IMR-90 (cell line): ENCODE measurements at regions not wholly inside any gene's neighbourhood (a gene's known extent, or its start where the extent isn't known, plus 50 kb on each side); places are given as distances from the start of the nearest gene placed in this dataset.

Experiments
- ATAC-seq: fragments of 200-7000 bp; cut with Tn5 transposase; 2 replicates; pipeline ENCODE4 v1.9.1; 2020; ENCODE audit warnings: low read depth, mild to moderate bottlenecking, moderate library complexity
- BruUV-seq: library from RNA; stranded (reverse); fragments of 400-500 nt; replicated peaks from 2 replicates; lab custom pipeline; 2021; lab: Mats Ljungman, UMichigan
- CTCF ChIA-PET: fragments of 300-600 bp; formaldehyde crosslinking; extraction: SDS; loops from one replicate; lab custom pipeline; 2021; ENCODE audit warnings: antibody characterized with exemption; lab: Yijun Ruan, JAX
- POLR2A ChIA-PET: fragments of 300-600 bp; sonication (Branson Sonifier 250); formaldehyde crosslinking; loops from one replicate; lab custom pipeline; 2022; ENCODE audit warnings: antibody characterized with exemption; ENCODE audit not compliant: unreplicated experiment; lab: Charles Lee
- DNase-seq: peaks from one replicate; pipeline ENCODE4 v3.0.0; 2013
- H2AFZ ChIP-seq: replicated peaks from 2 replicates; pipeline ENCODE3; 2013; ENCODE audit warnings: low read length, mild to moderate bottlenecking; ENCODE audit not compliant: poor library complexity
- H2AK5ac ChIP-seq: 2 replicates; pipeline ENCODE4 v1.6.1; 2013; ENCODE audit warnings: low read depth, low read length, inconsistent platforms
- H2AK9ac ChIP-seq: replicated peaks from 2 replicates; pipeline ENCODE3; 2013; ENCODE audit warnings: mild to moderate bottlenecking, low read depth, low read length, moderate library complexity; ENCODE audit not compliant: poor library complexity
- H2BK120ac ChIP-seq: 2 replicates; pipeline ENCODE4 v1.6.1; 2013; ENCODE audit warnings: low read depth, low read length, inconsistent platforms
- H2BK15ac ChIP-seq: 3 replicates; pipeline ENCODE4 v1.6.1; 2013; ENCODE audit warnings: low read depth, low read length, inconsistent platforms
- H2BK20ac ChIP-seq: 2 replicates; pipeline ENCODE4 v1.6.1; 2013; ENCODE audit warnings: low read depth, mild to moderate bottlenecking, inconsistent platforms, low read length, moderate library complexity
- H2BK5ac ChIP-seq: 2 replicates; pipeline ENCODE4 v1.6.1; 2013; ENCODE audit warnings: mild to moderate bottlenecking, low read depth, low read length, inconsistent platforms; ENCODE audit not compliant: poor library complexity, severe bottlenecking
- H3K14ac ChIP-seq: replicated peaks from 2 replicates; pipeline ENCODE4 v1.6.1; 2013; ENCODE audit warnings: low read depth, low read length, inconsistent platforms
- H3K18ac ChIP-seq: 2 replicates; pipeline ENCODE4 v1.6.1; 2013; ENCODE audit warnings: low read depth, low read length, control low read depth
- H3K23ac ChIP-seq: 2 replicates; pipeline ENCODE4 v1.6.1; 2013; ENCODE audit warnings: low read depth, low read length, inconsistent platforms
- H3K27ac ChIP-seq: 2 replicates; pipeline ENCODE4 v1.5.1; 2013; ENCODE audit warnings: mild to moderate bottlenecking, control low read depth, low read length; ENCODE audit not compliant: insufficient read depth
- H3K27me3 ChIP-seq: 2 replicates; pipeline ENCODE4 v1.6.1; 2013; ENCODE audit warnings: low read length; ENCODE audit not compliant: control insufficient read depth, insufficient read depth
- H3K36me3 ChIP-seq: 2 replicates; pipeline ENCODE4 v1.6.1; 2013; ENCODE audit warnings: low read length, mixed read lengths; ENCODE audit not compliant: control insufficient read depth, insufficient read depth
- H3K4ac ChIP-seq: 2 replicates; pipeline ENCODE4 v1.6.1; 2013; ENCODE audit warnings: low read depth, low read length, inconsistent platforms
- H3K4me1 ChIP-seq: 2 replicates; pipeline ENCODE4 v1.6.1; 2013; ENCODE audit warnings: low read length, mixed read lengths; ENCODE audit not compliant: control insufficient read depth, insufficient read depth
- H3K4me2 ChIP-seq: 2 replicates; pipeline ENCODE4 v1.6.1; 2013; ENCODE audit warnings: low read depth, mild to moderate bottlenecking, control low read depth, low read length, moderate library complexity
- H3K4me3 ChIP-seq: 2 replicates; pipeline ENCODE4 v1.5.1; 2013; ENCODE audit warnings: low read depth, mild to moderate bottlenecking, control low read depth, low read length, moderate library complexity; ENCODE audit not compliant: insufficient read depth
- H3K56ac ChIP-seq: 2 replicates; pipeline ENCODE4 v1.6.1; 2013; ENCODE audit warnings: low read length, inconsistent platforms; ENCODE audit not compliant: insufficient read depth; ENCODE audit errors: extremely low read depth
- H3K79me1 ChIP-seq, 2 experiments: 2 replicates each; pipeline ENCODE4 v1.6.1; 2013; ENCODE audit warnings: low read length in 2 of 2, inconsistent platforms in 1 of 2, low read depth in 1 of 2
- H3K9ac ChIP-seq: 2 replicates; pipeline ENCODE4 v1.6.1; 2013; ENCODE audit warnings: low read depth, low read length, control low read depth
- H3K9me1 ChIP-seq: 2 replicates; pipeline ENCODE4 v1.6.1; 2013; ENCODE audit warnings: low read length, inconsistent platforms; ENCODE audit not compliant: insufficient read depth
- H3K9me3 ChIP-seq: 2 replicates; pipeline ENCODE4 v1.6.1; 2013; ENCODE audit warnings: low read length; ENCODE audit not compliant: control insufficient read depth, insufficient read depth
- H4K20me1 ChIP-seq: 2 replicates; pipeline ENCODE4 v1.6.1; 2013; ENCODE audit warnings: low read length, inconsistent platforms; ENCODE audit not compliant: insufficient read depth
- H4K5ac ChIP-seq: 2 replicates; pipeline ENCODE4 v1.6.1; 2013; ENCODE audit warnings: mild to moderate bottlenecking, low read depth, low read length, control low read depth
- H4K8ac ChIP-seq, 2 experiments: 2 replicates each; pipeline ENCODE4 v1.6.1; 2013; ENCODE audit warnings: low read depth in 2 of 2, low read length in 2 of 2, control low read depth in 1 of 2, inconsistent platforms in 1 of 2
- H4K91ac ChIP-seq: 2 replicates; pipeline ENCODE4 v1.6.1; 2013; ENCODE audit warnings: low read depth, low read length, inconsistent platforms; ENCODE audit not compliant: insufficient read depth
- BHLHE40 ChIP-seq: fragments of 150-350 bp; IDR thresholded peaks from 2 replicates; pipeline ENCODE4 v1.6.1; 2016; ENCODE audit warnings: mild to moderate bottlenecking, low read depth, low read length
- CEBPB ChIP-seq: IDR thresholded peaks from 2 replicates; pipeline ENCODE4 v1.6.1; 2012; ENCODE audit warnings: low read depth, low read length, improper control_type of control experiment
- CHD1 ChIP-seq: IDR thresholded peaks from 2 replicates; pipeline ENCODE4 v1.6.1; 2012; ENCODE audit warnings: low read depth, low read length, improper control_type of control experiment
- FOS ChIP-seq: fragments of 150-350 bp; IDR thresholded peaks from 2 replicates; pipeline ENCODE4 v1.6.1; 2016; ENCODE audit warnings: low read depth, low read length
- MAFK ChIP-seq: IDR thresholded peaks from 2 replicates; pipeline ENCODE4 v1.6.1; 2012; ENCODE audit warnings: low read depth, low read length, improper control_type of control experiment
- MAZ ChIP-seq: IDR thresholded peaks from 2 replicates; pipeline ENCODE4 v1.6.1; 2012; ENCODE audit warnings: low read depth, mild to moderate bottlenecking, low read length, improper control_type of control experiment, moderate library complexity, borderline replicate concordance
- MXI1 ChIP-seq: IDR thresholded peaks from 2 replicates; pipeline ENCODE4 v1.6.1; 2012; ENCODE audit warnings: low read depth, mild to moderate bottlenecking, low read length, moderate library complexity, borderline replicate concordance
- NFE2L2 ChIP-seq: fragments of 150-350 bp; IDR thresholded peaks from 2 replicates; pipeline ENCODE4 v1.6.1; 2016; ENCODE audit warnings: low read depth, mild to moderate bottlenecking, low read length
- POLR2A ChIP-seq: IDR thresholded peaks from 2 replicates; pipeline ENCODE4 v1.6.1; 2012; ENCODE audit warnings: mild to moderate bottlenecking, low read depth, low read length
- RAD21 ChIP-seq: IDR thresholded peaks from 2 replicates; pipeline ENCODE4 v1.6.1; 2012; ENCODE audit warnings: low read length, improper control_type of control experiment
- RCOR1 ChIP-seq: IDR thresholded peaks from 2 replicates; pipeline ENCODE4 v1.6.1; 2012; ENCODE audit warnings: mild to moderate bottlenecking, low read length, improper control_type of control experiment; ENCODE audit not compliant: insufficient replicate concordance
- RFX5 ChIP-seq: IDR thresholded peaks from 2 replicates; pipeline ENCODE4 v1.8.0; 2012; ENCODE audit warnings: low read depth, mild to moderate bottlenecking, low read length, moderate library complexity
- SMC3 ChIP-seq: fragments of 150-350 bp; IDR thresholded peaks from 2 replicates; pipeline ENCODE4 v1.6.1; 2016; ENCODE audit warnings: low read depth, mild to moderate bottlenecking, antibody characterized with exemption, low read length, moderate library complexity
- WGBS, 2 experiments: methylation state at CpG; one replicate each; pipeline versions ENCODE4 v1.1.5 to v1.1.7; 2013; ENCODE audit warnings: missing lambda C conversion rate in 2 of 2; ENCODE audit not compliant: insufficient read length in 1 of 2; ENCODE audit errors: extremely low coverage in 2 of 2; 5-methylcytosine and 5-hydroxymethylcytosine counted together
- dilution Hi-C: fragments of 300-500 bp; cut with HindIII; formaldehyde crosslinking; loops from one replicate; pipeline ENCODE4 v1.14.3; 2018; ENCODE audit warnings: low sequenced_read_pairs; ENCODE audit not compliant: unreplicated experiment
- in situ Hi-C: fragments of 300-500 bp; cut with MboI; formaldehyde crosslinking; loops from 3 replicates; pipeline ENCODE4 v1.14.3; 2019; ENCODE audit warnings: low sequenced_read_pairs, inconsistent platforms, mixed read lengths
- intact Hi-C: fragments of 100-400 bp; cut with micrococcal nuclease; formaldehyde crosslinking; loops from 2 replicates; pipeline ENCODE4 v1.10.0; 2022
- TF ChIP-seq, protein P1 (sequence below): conservative IDR thresholded peaks from 2 replicates; pipeline ENCODE4 v1.5.1; 2012; ENCODE audit warnings: mild to moderate bottlenecking, low read depth, low read length, improper control_type of control experiment
- TF ChIP-seq, protein P2 (sequence below): fragments of 150-350 bp; IDR thresholded peaks from 2 replicates; pipeline ENCODE4 v1.6.1; 2017; ENCODE audit warnings: mild to moderate bottlenecking, antibody characterized with exemption, low read length, low read depth
- TF ChIP-seq, protein P3 (sequence below): fragments of 150-350 bp; IDR thresholded peaks from 2 replicates; pipeline ENCODE4 v1.6.1; 2016; ENCODE audit warnings: low read depth, mild to moderate bottlenecking, low read length, moderate library complexity, borderline replicate concordance

DNA sequence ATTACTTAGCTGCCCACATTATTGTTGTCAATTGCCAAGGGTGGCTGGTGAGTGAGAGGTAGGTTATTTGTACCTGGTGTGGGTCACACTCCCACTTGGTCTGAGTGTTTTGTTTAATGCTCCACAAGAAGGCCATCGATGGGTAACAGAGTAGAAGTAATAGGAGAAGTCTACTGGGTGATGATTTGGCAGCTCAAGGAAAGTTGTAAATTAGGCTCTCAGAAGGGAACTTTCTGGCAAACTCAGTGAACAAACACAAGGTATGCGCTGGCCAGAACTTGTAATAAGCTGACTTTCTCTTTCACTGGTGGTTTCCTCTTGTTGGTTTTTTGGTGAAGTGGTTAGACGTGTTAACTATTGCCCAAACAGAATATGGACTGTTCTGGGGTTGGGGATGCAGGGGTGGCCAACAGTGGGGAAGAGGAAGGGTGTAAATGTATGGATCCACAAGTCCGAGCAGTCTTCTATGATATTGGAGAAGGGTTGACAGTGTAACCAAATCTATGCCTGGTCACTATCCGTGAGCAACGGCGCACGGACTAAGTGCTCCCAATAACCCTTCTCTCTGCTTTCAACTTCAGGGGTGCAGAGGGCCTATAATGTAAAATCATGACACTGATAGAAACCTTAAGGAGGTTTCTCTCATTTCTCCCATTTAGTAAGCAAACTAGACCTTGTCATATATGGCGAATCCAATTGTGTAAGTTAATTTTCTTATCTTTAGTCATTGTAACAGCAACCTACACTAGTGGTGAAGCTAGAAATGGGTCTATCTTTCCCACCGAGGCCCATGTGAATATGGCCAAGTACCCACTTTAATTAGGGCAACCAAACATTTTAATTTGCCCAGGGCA lies 212.8 kb downstream of the PTEN start:
- Histone ChIP-seq H3K9ac (no peak overlapping the region), H3K9me1 (peaks cover 4% of the 10 kb centered on the region; the same call in 1 of the 2 replicates), H3K9me3 (no peaks in the 10 kb centered on the region), H3K27me3 (no peaks in the 10 kb centered on the region), H4K20me1 (no peaks in the 10 kb centered on the region), H2BK15ac (no peak overlapping the region), H3K14ac (no peak overlapping the region), H3K36me3 (no peaks in the 10 kb centered on the region), H2BK120ac (no peak overlapping the region), H3K4me1 (peaks cover 7% of the 10 kb centered on the region), H3K18ac (no peak overlapping the region), H2AK5ac (no peak overlapping the region), H4K5ac (no peak overlapping the region), H2AFZ (no peak overlapping the region), H3K79me1 (no peaks in the 10 kb centered on the region), H3K56ac (no peak overlapping the region), H3K4me3 (no peak overlapping the region), H4K8ac (no peak overlapping the region), H2BK5ac (no peak overlapping the region), H3K27ac (no peak overlapping the region), H4K91ac (no peak overlapping the region), H2AK9ac (no peak overlapping the region), H3K4ac (no peak overlapping the region), H2BK20ac (no peak overlapping the region), H3K4me2 (no peak overlapping the region), H3K23ac (no peak overlapping the region)
- in situ Hi-C loops, result no loop called here
- WGBS, 2 experiments, result 88% methylated on average over 1 of the region's 10 CpGs; no CpG with 5 or more reads in 1 of the 2 experiments
- BruUV-seq, result no TSS peak
- ChIA-PET CTCF (no interaction called here), POLR2A (no interaction called here)
- TF ChIP-seq RFX5 (no peak), MAFK (no peak), MAZ (no peak), BHLHE40 (no peak), FOS (no peak), MXI1 (no peak), CHD1 (no peak), NFE2L2 (no peak), CEBPB (no peak), SMC3 (no peak), RAD21 (no peak), POLR2A (no peak), RCOR1 (no peak)
- TF ChIP-seq, protein P1, sequence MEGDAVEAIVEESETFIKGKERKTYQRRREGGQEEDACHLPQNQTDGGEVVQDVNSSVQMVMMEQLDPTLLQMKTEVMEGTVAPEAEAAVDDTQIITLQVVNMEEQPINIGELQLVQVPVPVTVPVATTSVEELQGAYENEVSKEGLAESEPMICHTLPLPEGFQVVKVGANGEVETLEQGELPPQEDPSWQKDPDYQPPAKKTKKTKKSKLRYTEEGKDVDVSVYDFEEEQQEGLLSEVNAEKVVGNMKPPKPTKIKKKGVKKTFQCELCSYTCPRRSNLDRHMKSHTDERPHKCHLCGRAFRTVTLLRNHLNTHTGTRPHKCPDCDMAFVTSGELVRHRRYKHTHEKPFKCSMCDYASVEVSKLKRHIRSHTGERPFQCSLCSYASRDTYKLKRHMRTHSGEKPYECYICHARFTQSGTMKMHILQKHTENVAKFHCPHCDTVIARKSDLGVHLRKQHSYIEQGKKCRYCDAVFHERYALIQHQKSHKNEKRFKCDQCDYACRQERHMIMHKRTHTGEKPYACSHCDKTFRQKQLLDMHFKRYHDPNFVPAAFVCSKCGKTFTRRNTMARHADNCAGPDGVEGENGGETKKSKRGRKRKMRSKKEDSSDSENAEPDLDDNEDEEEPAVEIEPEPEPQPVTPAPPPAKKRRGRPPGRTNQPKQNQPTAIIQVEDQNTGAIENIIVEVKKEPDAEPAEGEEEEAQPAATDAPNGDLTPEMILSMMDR, result no peak
- TF ChIP-seq, protein P2, sequence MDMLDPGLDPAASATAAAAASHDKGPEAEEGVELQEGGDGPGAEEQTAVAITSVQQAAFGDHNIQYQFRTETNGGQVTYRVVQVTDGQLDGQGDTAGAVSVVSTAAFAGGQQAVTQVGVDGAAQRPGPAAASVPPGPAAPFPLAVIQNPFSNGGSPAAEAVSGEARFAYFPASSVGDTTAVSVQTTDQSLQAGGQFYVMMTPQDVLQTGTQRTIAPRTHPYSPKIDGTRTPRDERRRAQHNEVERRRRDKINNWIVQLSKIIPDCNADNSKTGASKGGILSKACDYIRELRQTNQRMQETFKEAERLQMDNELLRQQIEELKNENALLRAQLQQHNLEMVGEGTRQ, result no peak
- TF ChIP-seq, protein P3, sequence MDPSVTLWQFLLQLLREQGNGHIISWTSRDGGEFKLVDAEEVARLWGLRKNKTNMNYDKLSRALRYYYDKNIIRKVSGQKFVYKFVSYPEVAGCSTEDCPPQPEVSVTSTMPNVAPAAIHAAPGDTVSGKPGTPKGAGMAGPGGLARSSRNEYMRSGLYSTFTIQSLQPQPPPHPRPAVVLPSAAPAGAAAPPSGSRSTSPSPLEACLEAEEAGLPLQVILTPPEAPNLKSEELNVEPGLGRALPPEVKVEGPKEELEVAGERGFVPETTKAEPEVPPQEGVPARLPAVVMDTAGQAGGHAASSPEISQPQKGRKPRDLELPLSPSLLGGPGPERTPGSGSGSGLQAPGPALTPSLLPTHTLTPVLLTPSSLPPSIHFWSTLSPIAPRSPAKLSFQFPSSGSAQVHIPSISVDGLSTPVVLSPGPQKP, result no peak
- intact Hi-C loops, result no loop called here
- ATAC-seq (no peak), DNase-seq (no peak)
- dilution Hi-C loops, result no loop called here
